ENCODE measurements at regions not wholly inside any gene's neighbourhood (a gene's known extent, or its start where the extent isn't known, plus 50 kb on each side); places are given as distances from the start of the nearest gene placed in this dataset.

GRCh38 chr4:107468156-107468555 is 251.9 kb downstream of the PAPSS1 start:
- no peak for TF ChIP-seq CTCF (conservative IDR thresholded peaks at IDR 0.05; ENCODE audit: low read depth, low read length)
- no peak for TF ChIP-seq EZH2 (IDR thresholded peaks at IDR 0.05; ENCODE audit: borderline replicate concordance, low read depth, low read length, poor library complexity, severe bottlenecking)

Measured in A673 (cell line).